NCI-H2171 treated with DMSO at 0.1 percent for 48 hours (cell line): ENCODE measurements at regions not wholly inside any gene's neighbourhood (a gene's known extent, or its start where the extent isn't known, plus 50 kb on each side); places are given as distances from the start of the nearest gene placed in this dataset.
A peak's percentile ranks its signal among the peaks of the same experiment; 100 is the strongest.
"Not testable (repeated sequence)": the region's sequence is repeated elsewhere in the genome, so short reads cannot be mapped to it uniquely, and the experiment has no call there.

Source experiments
- DNase-seq: peaks from one replicate; lab custom pipeline; 2025; lab: John Stamatoyannopoulos, UW

- no peak for DNase-seq
Observed at GRCh38 chr3:11712646-11713045, 68.9 kb upstream of the VGLL4 start.

- no peak for DNase-seq
Observed at GRCh38 chr3:11711876-11712275, 68.2 kb upstream of the VGLL4 start.

- DNase-seq, result no peak
Observed at GRCh38 chr3:11709782-11710181, 66.1 kb upstream of the VGLL4 start.

- DNase-seq, result not testable (repeated sequence)
Observed at GRCh38 chr3:11707084-11707483, 63.4 kb upstream of the VGLL4 start.

- DNase-seq, result peak; percentile 47
Observed at GRCh38 chr3:11706604-11707003, 62.9 kb upstream of the VGLL4 start.

GRCh38 chr3:11705049-11705448 is 61.3 kb upstream of the VGLL4 start:
- no peak for DNase-seq

- DNase-seq, result no peak
Observed at GRCh38 chr3:11703146-11703545, 59.4 kb upstream of the VGLL4 start.

GRCh38 chr3:11699083-11699427 is 55.3 kb upstream of the VGLL4 start:
- no peak for DNase-seq

GRCh38 chr3:11698326-11699082 is 54.8 kb upstream of the VGLL4 start:
- DNase-seq, result no peak

- DNase-seq, result no peak
Observed at GRCh38 chr3:11697701-11698100, 54.0 kb upstream of the VGLL4 start.

GRCh38 chr3:11696054-11696453 is 52.3 kb upstream of the VGLL4 start:
- DNase-seq, result no peak
